ENCODE measurements at regions not wholly inside any gene's neighbourhood (a gene's known extent, or its start where the extent isn't known, plus 50 kb on each side); places are given as distances from the start of the nearest gene placed in this dataset.

DNA sequence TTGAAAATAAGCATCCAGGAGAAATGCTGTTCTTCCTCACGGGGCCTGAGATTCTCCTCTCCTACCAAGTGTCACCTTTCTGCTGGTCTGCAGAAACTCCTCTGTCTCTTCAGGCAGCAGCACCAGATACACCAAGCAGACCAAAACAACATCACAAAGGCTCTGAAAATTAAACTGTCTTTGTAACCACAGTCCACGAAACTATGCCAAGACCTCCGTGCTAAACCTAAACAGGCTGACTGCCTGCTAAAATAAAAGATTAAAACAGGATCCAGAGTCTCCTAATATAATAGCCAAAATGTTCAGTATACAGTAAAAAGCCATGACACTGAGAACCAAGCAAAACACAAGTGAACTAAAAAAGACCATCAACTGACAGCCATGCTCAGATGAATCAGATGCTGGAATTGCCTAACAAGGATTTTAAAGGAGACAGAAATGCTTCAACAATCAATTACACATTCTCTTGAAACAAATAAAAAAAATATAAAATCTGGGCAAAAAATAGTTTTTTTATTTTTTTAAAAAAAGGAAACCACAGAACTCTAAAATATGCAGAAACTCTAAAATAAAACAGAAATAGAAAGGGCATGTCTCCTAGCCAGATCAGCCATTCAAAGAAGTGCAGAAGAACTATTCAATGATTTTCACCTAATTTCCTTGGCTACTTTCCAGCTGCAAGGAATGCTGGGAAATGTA lies 50.3 kb upstream of the TOX3 start:
- Histone ChIP-seq H3K4me1 (no peaks in the 10 kb centered on the region), H3K36me3 (no peaks in the 10 kb centered on the region), H3K27me3 (no peaks in the 10 kb centered on the region), H3K4me3 (no peak overlapping the region), H3K9me3 (no peaks in the 10 kb centered on the region), H3K27ac (no peak overlapping the region)
- no peak for TF ChIP-seq CTCF (IDR thresholded peaks at IDR 0.05)
- no peak for DNase-seq (ENCODE audit: low spot score)
